Brain microvascular endothelial cell (primary cell): ENCODE measurements at regions not wholly inside any gene's neighbourhood (a gene's known extent, or its start where the extent isn't known, plus 50 kb on each side); places are given as distances from the start of the nearest gene placed in this dataset.

Source experiments
- DNase-seq: peaks from one replicate; pipeline ENCODE4 v3.0.0-alpha.2; 2020
- H3K27ac ChIP-seq: fragments of 250-450 bp; sonication (Bioruptor Pico); 2 replicates; pipeline ENCODE4 v1.5.1; 2020; ENCODE audit warnings: mild to moderate bottlenecking, moderate library complexity
- H3K27me3 ChIP-seq: fragments of 250-450 bp; sonication (Bioruptor Pico); replicated peaks from 2 replicates; pipeline ENCODE4 v1.5.1; 2020; ENCODE audit warnings: mild to moderate bottlenecking
- H3K36me3 ChIP-seq: fragments of 250-450 bp; sonication (Bioruptor Pico); replicated peaks from 2 replicates; pipeline ENCODE4 v1.5.1; 2020; ENCODE audit warnings: mild to moderate bottlenecking
- H3K4me3 ChIP-seq: 2 replicates; pipeline ENCODE4 v1.5.1; 2011; ENCODE audit warnings: low read depth, mild to moderate bottlenecking, control low read depth, low read length, moderate library complexity
- CTCF ChIP-seq: IDR thresholded peaks from 2 replicates; pipeline ENCODE4 v1.5.1; 2011; ENCODE audit warnings: low read depth, mild to moderate bottlenecking, moderate library complexity, low read length, control low read depth, inconsistent platforms; ENCODE audit errors: missing control alignments
- in situ Hi-C: cut with HindIII; loops from 2 replicates; pipeline ENCODE4 v1.10.0; 2017; ENCODE audit warnings: low sequenced_read_pairs, low pct_ligation_motif_present

GRCh38 chr21:26331205-26331980 lies 160.8 kb upstream of the APP start:
- in situ Hi-C loops: no loop called here
- TF ChIP-seq CTCF: no peak
- no peak for DNase-seq
- H3K27ac ChIP-seq: no peak overlapping the region
- H3K36me3 ChIP-seq: no peaks in the 10 kb centered on the region
- no peaks in the 10 kb centered on the region for H3K27me3 ChIP-seq
- H3K4me3 ChIP-seq: no peak overlapping the region

- in situ Hi-C loops: no loop called here
- no peaks in the 10 kb centered on the region for H3K36me3 ChIP-seq
Observed at GRCh38 chr21:26320596-26320995, 150.0 kb upstream of the APP start.

GRCh38 chr21:26307640-26308039 lies 137.1 kb upstream of the APP start:
- in situ Hi-C loops: no loop called here

More at GRCh38 chr21:26320596-26320995, 150.0 kb upstream of the APP start:
- H3K4me3 ChIP-seq: no peak overlapping the region
- no peak overlapping the region for H3K27ac ChIP-seq
- no peaks in the 10 kb centered on the region for H3K27me3 ChIP-seq
- TF ChIP-seq CTCF: no peak
- no peak for DNase-seq

GRCh38 chr21:26297851-26298250 lies 127.3 kb upstream of the APP start:
- no peak for TF ChIP-seq CTCF
- Histone ChIP-seq H3K27ac (no peak overlapping the region), H3K27me3 (no peaks in the 10 kb centered on the region), H3K4me3 (no peak overlapping the region), H3K36me3 (no peaks in the 10 kb centered on the region)
- in situ Hi-C loops: no loop called here
- no peak for DNase-seq

More at GRCh38 chr21:26307640-26308039, 137.1 kb upstream of the APP start:
- DNase-seq: no peak
- H3K27ac ChIP-seq: no peak overlapping the region
- H3K27me3 ChIP-seq: no peaks in the 10 kb centered on the region
- no peaks in the 10 kb centered on the region for H3K36me3 ChIP-seq
- H3K4me3 ChIP-seq: no peak overlapping the region
- no peak for TF ChIP-seq CTCF

- H3K4me3 ChIP-seq: no peak overlapping the region
- H3K36me3 ChIP-seq: no peaks in the 10 kb centered on the region
- no peak overlapping the region for H3K27ac ChIP-seq
- H3K27me3 ChIP-seq: no peaks in the 10 kb centered on the region
- no peak for TF ChIP-seq CTCF
- in situ Hi-C loops: no loop called here
- no peak for DNase-seq
Observed at GRCh38 chr21:26293141-26293946, 122.8 kb upstream of the APP start.
